ENCODE measurements at regions not wholly inside any gene's neighbourhood (a gene's known extent, or its start where the extent isn't known, plus 50 kb on each side); places are given as distances from the start of the nearest gene placed in this dataset.

- no peaks in the 10 kb centered on the region for H3K9me3 Mint-ChIP-seq
- intact Hi-C loops (cut with micrococcal nuclease): no loop called here
- H3K4me3 Mint-ChIP-seq: no peak overlapping the region
- H3K4me1 Mint-ChIP-seq (ENCODE audit: low read depth): peaks cover 25% of the 10 kb centered on the region
- H3K36me3 Mint-ChIP-seq (ENCODE audit: low read depth): peaks cover 3% of the 10 kb centered on the region
- H3K27ac Mint-ChIP-seq: no peak overlapping the region
- H3K27me3 Mint-ChIP-seq (ENCODE audit: insufficient read depth): no peaks in the 10 kb centered on the region
- DNase-seq (ENCODE audit: low spot score): no peak
Measured at GRCh38 chr12:46443594-46444263, 71.2 kb upstream of the SLC38A2 start.

DNA sequence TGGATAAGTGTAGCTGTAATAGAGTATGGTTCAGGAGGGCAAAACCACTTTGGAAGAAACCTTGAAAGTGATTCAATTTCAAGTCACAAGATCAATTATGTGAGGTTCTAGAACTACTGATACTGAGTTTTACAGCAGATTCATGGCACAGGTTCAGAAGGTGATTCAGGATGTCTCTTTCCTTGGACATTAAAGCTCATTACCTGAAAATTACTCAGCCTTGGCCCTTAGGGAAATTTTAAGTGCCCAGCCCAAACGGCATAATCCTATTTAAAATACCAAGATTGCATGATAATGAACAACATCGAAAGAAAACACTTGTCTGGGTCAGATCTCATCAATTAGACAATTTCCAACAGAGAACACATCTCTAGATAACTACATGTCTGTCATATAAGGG lies 70.2 kb upstream of the SLC38A2 start:
- intact Hi-C loops (cut with micrococcal nuclease): no loop called here
- Mint-ChIP-seq H3K4me3 (no peak overlapping the region), H3K9me3 (no peaks in the 10 kb centered on the region), H3K27me3 (ENCODE audit: insufficient read depth) (no peaks in the 10 kb centered on the region), H3K4me1 (ENCODE audit: low read depth) (peaks cover 25% of the 10 kb centered on the region), H3K36me3 (ENCODE audit: low read depth) (no peaks in the 10 kb centered on the region), H3K27ac (no peak overlapping the region)
- DNase-seq (ENCODE audit: low spot score): no peak

GRCh38 chr12:46442239-46442638 lies 69.7 kb upstream of the SLC38A2 start:
- Mint-ChIP-seq H3K4me1 (ENCODE audit: low read depth) (peaks cover 25% of the 10 kb centered on the region), H3K27ac (no peak overlapping the region), H3K4me3 (no peak overlapping the region), H3K27me3 (ENCODE audit: insufficient read depth) (no peaks in the 10 kb centered on the region), H3K36me3 (ENCODE audit: low read depth) (no peaks in the 10 kb centered on the region), H3K9me3 (no peaks in the 10 kb centered on the region)
- intact Hi-C loops (cut with micrococcal nuclease): no loop called here
- DNase-seq (ENCODE audit: low spot score): no peak

GRCh38 chr12:46439793-46440511 lies 67.4 kb upstream of the SLC38A2 start:
- no peak for DNase-seq (ENCODE audit: low spot score)
- Mint-ChIP-seq H3K27me3 (ENCODE audit: insufficient read depth) (no peaks in the 10 kb centered on the region), H3K36me3 (ENCODE audit: low read depth) (no peaks in the 10 kb centered on the region), H3K4me3 (no peak overlapping the region), H3K9me3 (no peaks in the 10 kb centered on the region), H3K4me1 (ENCODE audit: low read depth) (peaks cover 9% of the 10 kb centered on the region), H3K27ac (no peak overlapping the region)
- intact Hi-C loops (cut with micrococcal nuclease): no loop called here

DNA sequence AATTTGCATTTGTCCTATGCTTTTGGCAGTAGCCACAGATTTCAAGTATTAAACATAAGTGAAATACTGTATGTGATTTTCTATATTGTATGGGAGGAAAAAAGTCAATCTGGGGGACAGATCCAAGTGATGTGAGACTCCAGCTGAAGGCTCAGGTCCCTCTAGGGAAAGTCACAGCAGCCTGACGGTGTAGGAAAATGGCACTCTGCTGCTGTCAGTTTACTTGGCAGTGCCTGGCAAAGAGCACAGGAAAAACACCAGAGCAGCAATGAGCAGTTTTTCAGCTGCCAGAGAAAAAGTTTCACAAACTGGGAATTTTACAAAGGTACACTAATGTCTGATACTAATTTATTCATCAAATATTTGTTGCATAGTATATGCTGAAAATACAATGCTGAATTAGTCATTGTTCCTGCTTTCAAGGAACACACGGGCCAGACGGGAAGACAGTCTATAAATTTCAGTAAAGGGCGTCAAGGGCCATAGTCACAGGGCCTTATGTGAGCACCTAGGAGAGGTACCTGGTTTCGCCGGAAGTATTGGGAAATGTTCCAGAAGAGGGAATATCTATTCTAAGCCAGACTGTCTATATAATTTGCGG lies 66.2 kb upstream of the SLC38A2 start:
- Mint-ChIP-seq H3K9me3 (no peaks in the 10 kb centered on the region), H3K36me3 (ENCODE audit: low read depth) (peaks cover 2% of the 10 kb centered on the region), H3K4me1 (ENCODE audit: low read depth) (peaks cover 9% of the 10 kb centered on the region), H3K4me3 (no peak overlapping the region), H3K27me3 (ENCODE audit: insufficient read depth) (no peaks in the 10 kb centered on the region), H3K27ac (no peak overlapping the region)
- intact Hi-C loops (cut with micrococcal nuclease): no loop called here
- DNase-seq (ENCODE audit: low spot score): no peak

GRCh38 chr12:46438256-46438655 lies 65.7 kb upstream of the SLC38A2 start:
- Mint-ChIP-seq H3K36me3 (ENCODE audit: low read depth) (peaks cover 4% of the 10 kb centered on the region), H3K9me3 (no peaks in the 10 kb centered on the region), H3K27ac (no peak overlapping the region), H3K27me3 (ENCODE audit: insufficient read depth) (no peaks in the 10 kb centered on the region), H3K4me3 (no peak overlapping the region), H3K4me1 (ENCODE audit: low read depth) (peaks cover 14% of the 10 kb centered on the region)
- intact Hi-C loops (cut with micrococcal nuclease): no loop called here
- no peak for DNase-seq (ENCODE audit: low spot score)

DNA sequence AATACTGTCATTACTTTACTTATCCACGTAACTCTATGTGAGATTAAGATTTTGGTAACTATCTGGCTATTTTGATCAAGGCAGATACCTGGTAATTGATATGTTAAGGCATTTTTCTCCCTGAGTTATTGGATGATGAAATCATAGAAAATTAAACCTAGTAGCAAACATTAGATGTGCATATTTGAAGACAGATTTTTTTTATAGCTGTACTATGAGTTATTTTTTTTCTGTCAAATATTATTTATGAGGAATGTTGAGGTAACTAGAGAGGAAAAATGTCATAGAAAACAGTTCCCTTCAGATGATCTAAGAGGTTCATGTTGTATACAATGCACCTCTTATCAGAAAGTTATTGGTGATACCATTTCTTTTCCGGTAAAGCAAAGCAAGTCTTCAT lies 64.9 kb upstream of the SLC38A2 start:
- Mint-ChIP-seq H3K27me3 (ENCODE audit: insufficient read depth) (no peaks in the 10 kb centered on the region), H3K36me3 (ENCODE audit: low read depth) (peaks cover 4% of the 10 kb centered on the region), H3K4me1 (ENCODE audit: low read depth) (peaks cover 11% of the 10 kb centered on the region), H3K4me3 (no peak overlapping the region), H3K27ac (no peak overlapping the region), H3K9me3 (no peaks in the 10 kb centered on the region)
- no peak for DNase-seq (ENCODE audit: low spot score)
- intact Hi-C loops (cut with micrococcal nuclease): no loop called here

DNA sequence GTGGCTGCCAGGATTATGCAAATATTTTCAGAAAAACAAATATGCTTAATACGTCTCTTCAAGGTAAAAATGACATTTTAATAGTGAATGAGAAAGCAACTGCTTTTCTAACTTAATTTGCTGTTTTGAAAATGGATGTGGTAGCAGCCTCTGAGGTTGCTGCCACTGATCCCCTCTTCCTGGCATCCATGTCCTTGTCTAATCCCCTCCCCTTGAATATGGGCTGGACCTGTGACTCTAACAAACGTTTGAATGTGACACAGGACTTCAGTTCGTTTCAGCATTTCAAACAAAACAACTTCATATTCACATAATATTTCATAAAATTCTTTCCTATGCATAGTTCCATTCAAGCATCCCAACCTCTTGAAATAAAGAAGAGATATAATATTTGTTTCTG lies 64.2 kb upstream of the SLC38A2 start:
- intact Hi-C loops (cut with micrococcal nuclease): no loop called here
- Mint-ChIP-seq H3K9me3 (no peaks in the 10 kb centered on the region), H3K4me3 (no peak overlapping the region), H3K4me1 (ENCODE audit: low read depth) (peaks cover 10% of the 10 kb centered on the region), H3K27ac (no peak overlapping the region), H3K27me3 (ENCODE audit: insufficient read depth) (no peaks in the 10 kb centered on the region), H3K36me3 (ENCODE audit: low read depth) (peaks cover 4% of the 10 kb centered on the region)
- DNase-seq (ENCODE audit: low spot score): no peak

DNA sequence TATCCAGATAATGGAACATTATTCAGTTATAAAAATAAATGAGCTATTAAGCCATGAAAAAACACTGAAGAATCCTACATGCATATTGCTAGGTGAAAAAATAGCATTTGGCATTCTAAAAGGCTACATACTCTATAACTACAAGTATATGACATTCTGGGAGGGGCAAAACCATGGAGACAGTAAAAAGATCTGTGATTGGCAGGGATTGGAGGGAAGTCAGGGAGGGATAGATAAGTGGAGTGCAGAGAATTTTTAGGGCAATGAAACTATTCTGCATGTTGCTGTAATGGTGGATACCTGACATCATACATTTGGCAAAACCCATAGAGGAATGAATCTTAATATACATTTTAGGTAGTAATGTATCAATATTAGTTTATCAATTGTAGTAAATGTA lies 63.1 kb upstream of the SLC38A2 start:
- intact Hi-C loops (cut with micrococcal nuclease): no loop called here
- H3K36me3 Mint-ChIP-seq (ENCODE audit: low read depth): peaks cover 5% of the 10 kb centered on the region
- no peaks in the 10 kb centered on the region for H3K27me3 Mint-ChIP-seq (ENCODE audit: insufficient read depth)
- no peak for DNase-seq (ENCODE audit: low spot score)
- no peaks in the 10 kb centered on the region for H3K9me3 Mint-ChIP-seq
- H3K27ac Mint-ChIP-seq: no peak overlapping the region
- peaks cover 16% of the 10 kb centered on the region for H3K4me1 Mint-ChIP-seq (ENCODE audit: low read depth)
- no peak overlapping the region for H3K4me3 Mint-ChIP-seq

GRCh38 chr12:46435029-46435428 lies 62.5 kb upstream of the SLC38A2 start:
- no peaks in the 10 kb centered on the region for H3K9me3 Mint-ChIP-seq
- peaks cover 9% of the 10 kb centered on the region for H3K36me3 Mint-ChIP-seq (ENCODE audit: low read depth)
- no peaks in the 10 kb centered on the region for H3K27me3 Mint-ChIP-seq (ENCODE audit: insufficient read depth)
- peaks cover 22% of the 10 kb centered on the region for H3K4me1 Mint-ChIP-seq (ENCODE audit: low read depth)
- intact Hi-C loops (cut with micrococcal nuclease): no loop called here
- no peak for DNase-seq (ENCODE audit: low spot score)
- no peak overlapping the region for H3K4me3 Mint-ChIP-seq
- no peak overlapping the region for H3K27ac Mint-ChIP-seq

- Mint-ChIP-seq H3K36me3 (ENCODE audit: low read depth) (peaks cover 12% of the 10 kb centered on the region), H3K9me3 (no peaks in the 10 kb centered on the region), H3K27me3 (ENCODE audit: insufficient read depth) (no peaks in the 10 kb centered on the region), H3K4me3 (no peak overlapping the region), H3K27ac (no peak overlapping the region), H3K4me1 (ENCODE audit: low read depth) (peaks cover 34% of the 10 kb centered on the region)
- no peak for DNase-seq (ENCODE audit: low spot score)
- intact Hi-C loops (cut with micrococcal nuclease): no loop called here
Measured at GRCh38 chr12:46433829-46434228, 61.3 kb upstream of the SLC38A2 start.

DNA sequence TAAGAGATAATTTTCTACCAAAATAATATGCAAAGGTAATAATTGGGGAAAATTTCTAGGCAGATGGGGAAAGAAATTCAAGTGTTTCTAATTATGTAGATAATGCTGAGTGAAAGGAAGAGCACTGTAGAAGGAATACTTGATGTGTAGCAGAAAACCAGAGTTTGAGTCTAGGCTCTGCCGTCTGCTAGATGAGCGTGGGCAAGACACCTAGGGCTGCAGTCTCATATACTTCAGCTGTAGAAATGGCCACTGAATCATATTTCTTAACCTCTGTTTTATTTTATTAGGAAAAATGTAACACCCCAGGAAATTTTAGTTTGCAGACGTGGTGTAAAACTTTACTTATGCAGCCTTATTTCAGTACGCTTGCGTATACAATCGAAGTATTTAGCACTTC lies 59.8 kb upstream of the SLC38A2 start:
- H3K36me3 Mint-ChIP-seq (ENCODE audit: low read depth): peaks cover 15% of the 10 kb centered on the region
- no peaks in the 10 kb centered on the region for H3K27me3 Mint-ChIP-seq (ENCODE audit: insufficient read depth)
- intact Hi-C loops (cut with micrococcal nuclease): no loop called here
- peaks cover 38% of the 10 kb centered on the region for H3K4me1 Mint-ChIP-seq (ENCODE audit: low read depth)
- no peak overlapping the region for H3K27ac Mint-ChIP-seq
- no peak overlapping the region for H3K4me3 Mint-ChIP-seq
- DNase-seq (ENCODE audit: low spot score): no peak
- no peaks in the 10 kb centered on the region for H3K9me3 Mint-ChIP-seq

DNA sequence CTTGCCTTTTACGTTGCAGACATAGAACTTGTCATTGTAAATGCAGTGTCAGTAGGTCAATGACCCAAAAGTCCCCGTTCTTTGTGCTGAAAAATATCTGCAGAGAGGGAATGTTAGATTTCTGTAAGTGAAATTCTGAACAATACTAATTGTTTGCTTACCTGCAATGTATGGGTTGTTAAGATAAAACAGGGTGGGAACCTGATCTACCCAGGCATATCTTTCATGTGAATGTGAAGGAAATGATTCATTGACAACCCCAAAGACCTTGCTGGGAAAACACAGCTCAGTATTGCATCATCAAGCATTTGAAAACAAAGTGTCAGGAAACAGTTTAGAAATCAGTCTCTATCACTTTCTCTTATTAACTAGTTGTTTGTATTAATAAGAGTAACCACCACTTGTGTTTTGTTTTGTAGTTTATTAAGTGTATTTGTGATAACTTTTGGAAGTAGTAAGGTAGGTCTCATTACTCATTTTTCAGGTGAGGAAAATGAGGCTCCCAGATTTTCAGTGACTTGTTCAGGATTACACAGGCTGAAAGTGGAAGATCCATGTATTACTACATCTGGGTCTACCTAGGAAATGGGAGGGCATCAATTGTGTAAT lies 57.9 kb upstream of the SLC38A2 start:
- H3K4me3 Mint-ChIP-seq: peak overlapping the region; percentile 69
- intact Hi-C loops (cut with micrococcal nuclease): loop anchor here (1.0 to 2.0 kb wide), 2 partner anchors 20 to 47 kb away; no protein-coding TSS in a partner anchor

More for the DNA sequence above, 57.9 kb upstream of the SLC38A2 start:
- Mint-ChIP-seq H3K4me1 (ENCODE audit: low read depth) (peaks cover 38% of the 10 kb centered on the region), H3K27me3 (ENCODE audit: insufficient read depth) (no peaks in the 10 kb centered on the region), H3K36me3 (ENCODE audit: low read depth) (peaks cover 25% of the 10 kb centered on the region), H3K27ac (peak overlapping the region; percentile 72), H3K9me3 (peaks cover 3% of the 10 kb centered on the region)
- DNase-seq (ENCODE audit: low spot score): peak; percentile 6
